ENCODE measurements at regions not wholly inside any gene's neighbourhood (a gene's known extent, or its start where the extent isn't known, plus 50 kb on each side); places are given as distances from the start of the nearest gene placed in this dataset.

GRCh38 chr15:37823601-37824275, 110.7 kb upstream of the TMCO5A start:
- H3K23ac ChIP-seq (ENCODE audit: low read length): no peak overlapping the region
- no peak overlapping the region for H2BK12ac ChIP-seq (ENCODE audit: low read length)
- H3K79me2 ChIP-seq (ENCODE audit: control insufficient read depth, insufficient read depth, low read length, poor library complexity): no peaks in the 10 kb centered on the region
- no peak for DNase-seq
- no peak overlapping the region for H3K4ac ChIP-seq (ENCODE audit: low read depth, low read length)
- no peak overlapping the region for H4K91ac ChIP-seq (ENCODE audit: low read depth, low read length)
- H3K9me3 ChIP-seq (ENCODE audit: insufficient read depth, low read depth, low read length): no peaks in the 10 kb centered on the region
- no peak overlapping the region for H3K18ac ChIP-seq (ENCODE audit: low read length)
- no peaks in the 10 kb centered on the region for H3K79me1 ChIP-seq (ENCODE audit: low read length)
- no peak overlapping the region for H3K9ac ChIP-seq (ENCODE audit: low read length)
- H3K14ac ChIP-seq (ENCODE audit: low read length): no peak overlapping the region
- H2BK120ac ChIP-seq (ENCODE audit: insufficient read depth, low read length, poor library complexity): no peak overlapping the region
- H3K4me2 ChIP-seq (ENCODE audit: low read length): no peak overlapping the region
- no peaks in the 10 kb centered on the region for H3K36me3 ChIP-seq (ENCODE audit: control insufficient read depth in 1 of 2, insufficient read depth in 2 of 2, low read length in 2 of 2)
- H2BK5ac ChIP-seq (ENCODE audit: low read depth, low read length, poor library complexity): no peak overlapping the region
- H4K12ac ChIP-seq (ENCODE audit: low read depth, low read length): no peak overlapping the region
- WGBS (ENCODE audit: extremely low coverage, insufficient coverage, insufficient read length): no CpG with 5 or more reads among the region's 10 CpGs
- no peak overlapping the region for H2AK5ac ChIP-seq (ENCODE audit: low read length)
- no peak overlapping the region for H3K27ac ChIP-seq (ENCODE audit: low read depth, low read length)
- no peaks in the 10 kb centered on the region for H3K4me1 ChIP-seq (ENCODE audit: control insufficient read depth in 1 of 2, insufficient read depth in 2 of 2, low read length in 2 of 2)
- H4K8ac ChIP-seq (ENCODE audit: low read depth, low read length): no peak overlapping the region
- no peaks in the 10 kb centered on the region for H3K27me3 ChIP-seq (ENCODE audit: insufficient read depth, low read length)
- H3K4me3 ChIP-seq (ENCODE audit: low read depth, low read length): no peak overlapping the region
- H2AFZ ChIP-seq (ENCODE audit: insufficient read depth, low read length, poor library complexity): no peak overlapping the region

GRCh38 chr15:37824717-37825382, 109.6 kb upstream of the TMCO5A start:
- no peak overlapping the region for H3K27ac ChIP-seq (ENCODE audit: low read depth, low read length)
- no peak overlapping the region for H3K9ac ChIP-seq (ENCODE audit: low read length)
- H4K91ac ChIP-seq (ENCODE audit: low read depth, low read length): no peak overlapping the region
- no peak overlapping the region for H3K18ac ChIP-seq (ENCODE audit: low read length)
- H2BK120ac ChIP-seq (ENCODE audit: insufficient read depth, low read length, poor library complexity): no peak overlapping the region
- no peaks in the 10 kb centered on the region for H3K9me3 ChIP-seq (ENCODE audit: insufficient read depth, low read depth, low read length)
- no peaks in the 10 kb centered on the region for H3K36me3 ChIP-seq (ENCODE audit: control insufficient read depth in 1 of 2, insufficient read depth in 2 of 2, low read length in 2 of 2)
- no peak overlapping the region for H3K14ac ChIP-seq (ENCODE audit: low read length)
- H3K4me1 ChIP-seq (ENCODE audit: control insufficient read depth in 1 of 2, insufficient read depth in 2 of 2, low read length in 2 of 2): no peaks in the 10 kb centered on the region
- H4K8ac ChIP-seq (ENCODE audit: low read depth, low read length): no peak overlapping the region
- H2BK12ac ChIP-seq (ENCODE audit: low read length): no peak overlapping the region
- no peak overlapping the region for H3K23ac ChIP-seq (ENCODE audit: low read length)
- no peak overlapping the region for H2AFZ ChIP-seq (ENCODE audit: insufficient read depth, low read length, poor library complexity)
- DNase-seq: peak; percentile 5 to 29
- WGBS (ENCODE audit: extremely low coverage, insufficient coverage, insufficient read length): no CpG with 5 or more reads among the region's 6 CpGs
- no peaks in the 10 kb centered on the region for H3K27me3 ChIP-seq (ENCODE audit: insufficient read depth, low read length)
- no peak overlapping the region for H2AK5ac ChIP-seq (ENCODE audit: low read length)
- H3K79me1 ChIP-seq (ENCODE audit: low read length): no peaks in the 10 kb centered on the region
- no peak overlapping the region for H3K4me2 ChIP-seq (ENCODE audit: low read length)
- H3K79me2 ChIP-seq (ENCODE audit: control insufficient read depth, insufficient read depth, low read length, poor library complexity): no peaks in the 10 kb centered on the region
- H3K4me3 ChIP-seq (ENCODE audit: low read depth, low read length): no peak overlapping the region
- H3K4ac ChIP-seq (ENCODE audit: low read depth, low read length): no peak overlapping the region
- H4K12ac ChIP-seq (ENCODE audit: low read depth, low read length): no peak overlapping the region
- H2BK5ac ChIP-seq (ENCODE audit: low read depth, low read length, poor library complexity): no peak overlapping the region

- Histone ChIP-seq H3K9me3 (ENCODE audit: insufficient read depth, low read depth, low read length) (no peaks in the 10 kb centered on the region), H3K18ac (ENCODE audit: low read length) (no peak overlapping the region), H3K79me1 (ENCODE audit: low read length) (no peaks in the 10 kb centered on the region), H4K12ac (ENCODE audit: low read depth, low read length) (no peak overlapping the region), H3K4me1 (ENCODE audit: control insufficient read depth in 1 of 2, insufficient read depth in 2 of 2, low read length in 2 of 2) (no peaks in the 10 kb centered on the region), H3K14ac (ENCODE audit: low read length) (no peak overlapping the region), H2BK12ac (ENCODE audit: low read length) (no peak overlapping the region), H4K91ac (ENCODE audit: low read depth, low read length) (no peak overlapping the region), H3K9ac (ENCODE audit: low read length) (no peak overlapping the region), H3K4me3 (ENCODE audit: low read depth, low read length) (no peak overlapping the region), H3K4me2 (ENCODE audit: low read length) (no peak overlapping the region), H3K36me3 (ENCODE audit: control insufficient read depth in 1 of 2, insufficient read depth in 2 of 2, low read length in 2 of 2) (no peaks in the 10 kb centered on the region), H4K8ac (ENCODE audit: low read depth, low read length) (no peak overlapping the region), H3K27ac (ENCODE audit: low read depth, low read length) (no peak overlapping the region), H3K27me3 (ENCODE audit: insufficient read depth, low read length) (no peaks in the 10 kb centered on the region), H2AK5ac (ENCODE audit: low read length) (no peak overlapping the region), H2AFZ (ENCODE audit: insufficient read depth, low read length, poor library complexity) (no peak overlapping the region), H3K23ac (ENCODE audit: low read length) (no peak overlapping the region), H2BK5ac (ENCODE audit: low read depth, low read length, poor library complexity) (no peak overlapping the region), H3K4ac (ENCODE audit: low read depth, low read length) (no peak overlapping the region), H3K79me2 (ENCODE audit: control insufficient read depth, insufficient read depth, low read length, poor library complexity) (no peaks in the 10 kb centered on the region), H2BK120ac (ENCODE audit: insufficient read depth, low read length, poor library complexity) (no peak overlapping the region)
- WGBS (ENCODE audit: extremely low coverage, insufficient coverage, insufficient read length): no CpG with 5 or more reads among the region's 3 CpGs
- no peak for DNase-seq
Measured at GRCh38 chr15:37837276-37837675, 97.2 kb upstream of the TMCO5A start.

GRCh38 chr15:37847776-37848175, 86.7 kb upstream of the TMCO5A start:
- Histone ChIP-seq H4K12ac (ENCODE audit: low read depth, low read length) (no peak overlapping the region), H3K4me1 (ENCODE audit: control insufficient read depth in 1 of 2, insufficient read depth in 2 of 2, low read length in 2 of 2) (no peaks in the 10 kb centered on the region), H3K79me2 (ENCODE audit: control insufficient read depth, insufficient read depth, low read length, poor library complexity) (no peaks in the 10 kb centered on the region), H3K14ac (ENCODE audit: low read length) (no peak overlapping the region), H3K4me3 (ENCODE audit: low read depth, low read length) (no peak overlapping the region), H3K18ac (ENCODE audit: low read length) (no peak overlapping the region), H3K9ac (ENCODE audit: low read length) (no peak overlapping the region), H2AFZ (ENCODE audit: insufficient read depth, low read length, poor library complexity) (no peak overlapping the region), H3K4me2 (ENCODE audit: low read length) (no peak overlapping the region), H3K27me3 (ENCODE audit: insufficient read depth, low read length) (no peaks in the 10 kb centered on the region), H3K79me1 (ENCODE audit: low read length) (no peaks in the 10 kb centered on the region), H3K4ac (ENCODE audit: low read depth, low read length) (no peak overlapping the region), H2BK12ac (ENCODE audit: low read length) (no peak overlapping the region), H2BK5ac (ENCODE audit: low read depth, low read length, poor library complexity) (no peak overlapping the region), H3K27ac (ENCODE audit: low read depth, low read length) (no peak overlapping the region), H2BK120ac (ENCODE audit: insufficient read depth, low read length, poor library complexity) (no peak overlapping the region), H4K8ac (ENCODE audit: low read depth, low read length) (no peak overlapping the region), H4K91ac (ENCODE audit: low read depth, low read length) (no peak overlapping the region), H3K36me3 (ENCODE audit: control insufficient read depth in 1 of 2, insufficient read depth in 2 of 2, low read length in 2 of 2) (no peaks in the 10 kb centered on the region), H3K23ac (ENCODE audit: low read length) (no peak overlapping the region), H3K9me3 (ENCODE audit: insufficient read depth, low read depth, low read length) (no peaks in the 10 kb centered on the region), H2AK5ac (ENCODE audit: low read length) (no peak overlapping the region)
- no CpG with 5 or more reads among the region's 3 CpGs for WGBS (ENCODE audit: extremely low coverage, insufficient coverage, insufficient read length)
- DNase-seq: no peak

All from trophoblast cell (in vitro differentiated cells and primary cell).